ENCODE measurements at regions not wholly inside any gene's neighbourhood (a gene's known extent, or its start where the extent isn't known, plus 50 kb on each side); places are given as distances from the start of the nearest gene placed in this dataset.
"Not testable (repeated sequence)": the region's sequence is repeated elsewhere in the genome, so short reads cannot be mapped to it uniquely, and the experiment has no call there.

- no peaks in the 10 kb centered on the region for H3K9me3 ChIP-seq (ENCODE audit: control insufficient read depth, low read length)
- no peak for DNase-seq
- no peaks in the 10 kb centered on the region for H3K27me3 ChIP-seq (replicated peaks; ENCODE audit: control insufficient read depth, insufficient read depth, low read length, poor library complexity, severe bottlenecking)
Measured at GRCh38 chr22:19654338-19654987, 59.8 kb upstream of the SEPTIN5 start.

DNA sequence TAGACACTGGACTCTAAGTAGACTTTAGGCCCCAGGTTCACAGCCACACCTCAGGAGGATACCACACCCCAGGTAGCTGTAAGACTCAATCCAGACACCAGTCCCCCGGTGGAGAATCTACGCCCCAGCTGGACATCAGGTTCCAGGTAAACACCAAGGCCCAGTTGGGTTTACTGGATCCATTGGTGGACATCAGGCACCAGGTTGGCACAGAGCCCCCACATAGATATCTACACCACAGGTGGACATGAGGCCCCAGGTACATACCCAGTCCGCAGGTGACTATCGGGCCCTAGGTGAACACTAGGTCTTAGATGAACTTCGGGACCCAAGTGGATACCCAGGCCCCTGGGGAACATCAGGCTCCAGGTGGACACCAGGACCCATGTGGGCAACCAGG, 58.9 kb upstream of the SEPTIN5 start:
- H3K4me3 ChIP-seq (ENCODE audit: insufficient read depth, low read depth, low read length, poor library complexity, severe bottlenecking), result no peak overlapping the region
- H3K36me3 ChIP-seq (ENCODE audit: control insufficient read depth, insufficient read depth, low read length), result no peaks in the 10 kb centered on the region
- DNase-seq, result no peak
- no peaks in the 10 kb centered on the region for H3K4me1 ChIP-seq (ENCODE audit: control insufficient read depth, insufficient read depth, low read length, poor library complexity, severe bottlenecking)
- H3K27ac ChIP-seq (ENCODE audit: insufficient read depth, low read length, poor library complexity, severe bottlenecking), result no peak overlapping the region
- no peaks in the 10 kb centered on the region for H3K27me3 ChIP-seq (replicated peaks; ENCODE audit: control insufficient read depth, insufficient read depth, low read length, poor library complexity, severe bottlenecking)
- H3K9me3 ChIP-seq (ENCODE audit: control insufficient read depth, low read length), result no peaks in the 10 kb centered on the region

More at GRCh38 chr22:19654338-19654987, 59.8 kb upstream of the SEPTIN5 start:
- Histone ChIP-seq H3K4me1 (ENCODE audit: control insufficient read depth, insufficient read depth, low read length, poor library complexity, severe bottlenecking) (no peaks in the 10 kb centered on the region), H3K36me3 (ENCODE audit: control insufficient read depth, insufficient read depth, low read length) (no peaks in the 10 kb centered on the region), H3K4me3 (ENCODE audit: insufficient read depth, low read depth, low read length, poor library complexity, severe bottlenecking) (no peak overlapping the region), H3K27ac (ENCODE audit: insufficient read depth, low read length, poor library complexity, severe bottlenecking) (no peak overlapping the region)

DNA sequence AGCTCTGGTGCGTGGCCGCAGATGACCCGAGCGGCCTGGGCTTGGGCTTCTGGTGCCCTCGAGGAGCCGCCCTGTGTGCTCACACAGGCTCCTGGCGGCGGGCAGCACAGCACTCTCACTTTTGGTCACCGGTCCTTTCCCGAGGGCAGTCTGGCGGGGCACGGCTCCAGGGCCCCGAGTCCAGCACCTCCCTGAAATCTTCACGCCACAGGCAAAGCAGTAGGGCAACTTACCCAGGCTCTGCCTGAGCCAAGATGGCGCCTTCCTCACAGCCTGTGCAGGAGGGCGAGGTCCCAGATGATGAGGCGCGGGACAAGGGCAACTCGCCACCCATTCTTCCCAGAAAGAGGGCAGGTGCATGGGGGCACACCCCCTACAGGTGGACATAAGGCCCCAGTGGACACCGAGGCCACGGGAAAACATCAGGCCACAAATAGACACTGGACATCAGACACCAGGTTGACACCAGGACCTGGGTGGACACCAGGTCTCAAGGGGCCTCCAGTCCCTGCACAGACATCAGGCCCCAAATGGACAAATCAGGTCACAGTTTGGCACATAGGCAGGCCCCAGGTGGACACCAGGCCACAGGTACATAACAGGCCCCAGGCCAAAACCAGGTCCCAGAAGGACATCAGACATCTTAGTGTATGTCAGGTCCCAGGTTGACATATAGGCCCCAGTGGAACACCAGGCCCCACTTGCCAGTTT, 57.6 kb upstream of the SEPTIN5 start:
- Histone ChIP-seq H3K4me1 (ENCODE audit: control insufficient read depth, insufficient read depth, low read length, poor library complexity, severe bottlenecking) (no peaks in the 10 kb centered on the region), H3K9me3 (ENCODE audit: control insufficient read depth, low read length) (no peaks in the 10 kb centered on the region), H3K27me3 (replicated peaks; ENCODE audit: control insufficient read depth, insufficient read depth, low read length, poor library complexity, severe bottlenecking) (no peaks in the 10 kb centered on the region), H3K27ac (ENCODE audit: insufficient read depth, low read length, poor library complexity, severe bottlenecking) (no peak overlapping the region), H3K36me3 (ENCODE audit: control insufficient read depth, insufficient read depth, low read length) (no peaks in the 10 kb centered on the region), H3K4me3 (ENCODE audit: insufficient read depth, low read depth, low read length, poor library complexity, severe bottlenecking) (no peak overlapping the region)
- no peak for DNase-seq

DNA sequence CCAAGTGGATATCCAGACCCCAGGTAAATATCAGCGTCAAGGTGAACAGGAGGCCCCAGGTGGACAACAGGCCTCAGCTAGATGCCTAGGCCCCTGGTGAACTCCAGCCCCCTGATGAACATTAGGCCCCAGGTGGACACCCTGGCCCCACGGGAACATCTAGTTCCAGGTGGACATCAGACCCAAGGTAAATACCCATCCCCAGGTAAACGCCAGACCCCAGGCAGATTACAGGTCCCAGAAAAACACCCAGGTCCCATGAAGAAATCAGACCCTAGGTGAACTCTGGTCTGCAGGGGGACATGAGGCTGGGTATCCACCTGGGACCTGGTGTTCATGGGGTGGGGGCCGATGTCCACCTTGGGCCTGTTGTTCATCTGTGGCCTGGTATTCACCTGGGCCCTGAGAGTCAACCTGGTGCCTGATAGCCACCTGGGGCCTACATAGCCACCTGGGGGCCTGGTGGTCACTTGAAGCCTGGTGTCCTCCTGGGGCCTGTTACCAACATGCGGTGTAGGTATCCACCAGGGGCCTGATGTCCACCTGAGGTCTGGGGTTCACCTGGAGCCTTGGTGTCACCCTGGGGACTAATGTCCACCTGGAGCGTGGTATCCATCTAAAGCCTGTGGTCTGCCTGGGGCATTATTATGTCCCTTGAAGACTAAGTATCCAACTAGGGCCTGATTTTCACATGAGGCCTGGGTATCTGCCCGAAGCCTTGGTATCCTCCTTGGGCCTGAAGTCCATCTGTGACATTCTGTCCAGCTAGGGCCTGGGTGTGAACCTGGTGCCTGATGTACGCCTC, 56.8 kb upstream of the SEPTIN5 start:
- DNase-seq, result no peak
- Histone ChIP-seq H3K4me3 (ENCODE audit: insufficient read depth, low read depth, low read length, poor library complexity, severe bottlenecking) (no peak overlapping the region), H3K9me3 (ENCODE audit: control insufficient read depth, low read length) (no peaks in the 10 kb centered on the region), H3K4me1 (ENCODE audit: control insufficient read depth, insufficient read depth, low read length, poor library complexity, severe bottlenecking) (no peaks in the 10 kb centered on the region), H3K27me3 (replicated peaks; ENCODE audit: control insufficient read depth, insufficient read depth, low read length, poor library complexity, severe bottlenecking) (no peaks in the 10 kb centered on the region), H3K27ac (ENCODE audit: insufficient read depth, low read length, poor library complexity, severe bottlenecking) (no peak overlapping the region), H3K36me3 (ENCODE audit: control insufficient read depth, insufficient read depth, low read length) (no peaks in the 10 kb centered on the region)

DNA sequence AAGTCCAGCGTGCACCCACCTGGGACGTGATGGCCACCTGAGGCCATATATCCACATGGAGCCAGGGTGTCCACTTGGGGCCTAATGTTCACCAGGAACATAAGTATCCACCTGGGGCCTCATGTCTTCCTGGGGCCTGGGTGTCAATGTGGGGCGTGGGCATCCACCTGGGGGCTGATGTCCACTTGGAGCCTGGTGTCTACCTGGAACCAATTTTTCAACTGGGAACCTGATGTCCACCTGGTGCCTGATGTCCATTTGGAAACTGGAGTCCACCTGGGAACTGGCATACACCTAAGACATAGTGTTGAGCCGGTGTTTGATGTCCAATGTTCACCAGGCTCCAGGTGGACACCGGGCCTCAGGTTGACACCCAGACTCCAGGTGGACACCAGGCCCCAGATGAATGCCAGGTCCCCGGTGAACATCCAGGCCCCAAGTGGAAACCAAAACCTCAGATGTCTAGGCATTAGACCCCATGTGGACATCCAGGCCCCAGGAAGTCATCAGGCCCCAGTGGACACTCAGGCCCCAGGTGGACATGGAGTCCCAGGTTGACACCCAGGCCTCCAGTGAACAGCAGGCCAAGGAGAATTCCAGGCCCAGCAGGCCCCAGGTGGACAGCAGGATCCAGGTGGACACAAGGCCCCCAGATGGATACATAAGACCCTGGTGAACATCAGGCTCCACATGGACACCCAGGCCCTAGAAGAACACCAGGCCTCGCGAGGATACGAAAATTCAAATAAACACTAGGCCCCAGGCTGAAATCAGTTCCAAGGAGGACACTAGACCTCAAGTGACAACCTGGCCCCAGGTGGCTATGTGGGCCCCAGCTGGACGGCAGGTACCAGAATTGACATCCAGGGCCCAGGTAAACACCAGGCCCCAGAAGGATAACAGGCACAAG, 56.0 kb upstream of the SEPTIN5 start:
- Histone ChIP-seq H3K27ac (ENCODE audit: insufficient read depth, low read length, poor library complexity, severe bottlenecking) (no peak overlapping the region), H3K36me3 (ENCODE audit: control insufficient read depth, insufficient read depth, low read length) (no peaks in the 10 kb centered on the region), H3K4me3 (ENCODE audit: insufficient read depth, low read depth, low read length, poor library complexity, severe bottlenecking) (no peak overlapping the region)

GRCh38 chr22:19658967-19659804, 55.1 kb upstream of the SEPTIN5 start:
- DNase-seq, result no peak
- Histone ChIP-seq H3K27me3 (replicated peaks; ENCODE audit: control insufficient read depth, insufficient read depth, low read length, poor library complexity, severe bottlenecking) (no peaks in the 10 kb centered on the region), H3K4me1 (ENCODE audit: control insufficient read depth, insufficient read depth, low read length, poor library complexity, severe bottlenecking) (no peaks in the 10 kb centered on the region), H3K36me3 (ENCODE audit: control insufficient read depth, insufficient read depth, low read length) (no peaks in the 10 kb centered on the region), H3K27ac (ENCODE audit: insufficient read depth, low read length, poor library complexity, severe bottlenecking) (no peak overlapping the region), H3K9me3 (ENCODE audit: control insufficient read depth, low read length) (no peaks in the 10 kb centered on the region), H3K4me3 (ENCODE audit: insufficient read depth, low read depth, low read length, poor library complexity, severe bottlenecking) (no peak overlapping the region)

More for the DNA sequence above, 56.0 kb upstream of the SEPTIN5 start:
- Histone ChIP-seq H3K9me3 (ENCODE audit: control insufficient read depth, low read length) (no peaks in the 10 kb centered on the region), H3K27me3 (replicated peaks; ENCODE audit: control insufficient read depth, insufficient read depth, low read length, poor library complexity, severe bottlenecking) (no peaks in the 10 kb centered on the region), H3K4me1 (ENCODE audit: control insufficient read depth, insufficient read depth, low read length, poor library complexity, severe bottlenecking) (no peaks in the 10 kb centered on the region)
- DNase-seq, result no peak

DNA sequence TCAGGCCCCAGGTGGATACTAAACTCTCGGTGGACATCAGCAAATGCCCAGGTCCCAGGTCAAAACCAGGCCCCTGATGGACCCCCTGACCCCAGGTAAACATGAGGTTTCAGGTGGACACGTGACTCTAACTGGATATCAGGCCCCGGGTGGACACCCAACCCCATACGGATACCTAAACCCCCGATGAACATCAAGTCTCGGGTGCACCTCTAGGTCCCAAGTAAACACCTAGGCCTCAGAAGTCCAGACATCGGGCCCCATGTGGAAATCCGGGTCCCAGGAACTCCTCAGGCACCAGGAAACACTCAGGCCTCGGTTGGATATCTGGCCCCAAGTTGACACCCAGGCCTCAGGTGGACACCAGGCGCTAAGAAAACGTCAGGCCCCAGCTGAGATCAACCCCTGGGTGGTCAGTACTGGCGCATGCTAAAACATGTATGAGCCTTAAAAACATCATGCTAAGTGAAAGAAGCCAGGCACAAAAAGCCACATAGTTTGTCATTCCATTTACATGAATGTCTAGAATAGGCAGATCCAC, 54.4 kb upstream of the SEPTIN5 start:
- Histone ChIP-seq H3K27ac (ENCODE audit: insufficient read depth, low read length, poor library complexity, severe bottlenecking) (no peak overlapping the region), H3K4me3 (ENCODE audit: insufficient read depth, low read depth, low read length, poor library complexity, severe bottlenecking) (no peak overlapping the region), H3K9me3 (ENCODE audit: control insufficient read depth, low read length) (no peaks in the 10 kb centered on the region), H3K4me1 (ENCODE audit: control insufficient read depth, insufficient read depth, low read length, poor library complexity, severe bottlenecking) (no peaks in the 10 kb centered on the region), H3K27me3 (replicated peaks; ENCODE audit: control insufficient read depth, insufficient read depth, low read length, poor library complexity, severe bottlenecking) (no peaks in the 10 kb centered on the region), H3K36me3 (ENCODE audit: control insufficient read depth, insufficient read depth, low read length) (no peaks in the 10 kb centered on the region)
- DNase-seq, result no peak

DNA sequence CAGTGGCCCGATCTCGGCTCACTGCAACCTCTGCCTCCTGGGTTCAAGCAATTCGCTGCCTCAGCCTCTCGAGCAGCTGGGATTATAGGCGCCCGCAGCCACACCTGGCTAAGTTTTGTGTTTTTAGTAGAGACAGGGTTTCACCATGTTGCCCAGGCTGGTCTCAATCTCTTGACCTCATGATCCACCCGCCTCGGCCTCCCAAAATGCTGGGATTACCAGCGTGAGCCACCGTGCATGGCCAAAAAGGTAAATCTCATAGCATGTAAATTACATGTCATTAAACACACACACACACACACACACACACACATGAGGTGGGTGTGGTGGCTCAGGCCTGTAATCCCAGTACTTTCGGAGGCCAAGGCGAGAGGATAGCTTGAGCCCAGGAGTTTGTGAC, 53.7 kb upstream of the SEPTIN5 start:
- not testable (repeated sequence) for H3K36me3 ChIP-seq (ENCODE audit: control insufficient read depth, insufficient read depth, low read length); H3K4me3 ChIP-seq (ENCODE audit: insufficient read depth, low read depth, low read length, poor library complexity, severe bottlenecking); DNase-seq; H3K27me3 ChIP-seq (replicated peaks; ENCODE audit: control insufficient read depth, insufficient read depth, low read length, poor library complexity, severe bottlenecking); H3K27ac ChIP-seq (ENCODE audit: insufficient read depth, low read length, poor library complexity, severe bottlenecking); H3K9me3 ChIP-seq (ENCODE audit: control insufficient read depth, low read length); H3K4me1 ChIP-seq (ENCODE audit: control insufficient read depth, insufficient read depth, low read length, poor library complexity, severe bottlenecking)

DNA sequence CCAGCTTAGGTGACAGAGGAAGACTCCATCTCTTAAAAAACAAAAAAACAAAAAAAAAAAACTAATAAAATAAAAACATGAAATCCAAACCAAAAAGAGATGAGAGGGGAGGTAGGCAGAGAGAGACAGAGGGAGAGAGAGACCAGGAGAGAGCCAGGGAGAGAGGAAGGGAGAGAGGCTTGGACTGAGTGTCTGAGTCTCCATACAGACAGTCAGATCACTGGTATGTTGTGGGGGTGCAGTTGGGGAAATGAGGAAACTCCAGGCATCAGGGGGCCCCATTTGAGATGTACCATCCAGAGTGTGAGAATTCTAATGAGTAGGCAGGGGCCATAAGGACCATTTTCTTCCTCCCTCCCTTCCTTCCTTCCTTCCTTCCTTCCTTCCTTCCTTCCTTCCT, 53.1 kb upstream of the SEPTIN5 start:
- no peaks in the 10 kb centered on the region for H3K27me3 ChIP-seq (replicated peaks; ENCODE audit: control insufficient read depth, insufficient read depth, low read length, poor library complexity, severe bottlenecking)
- H3K4me3 ChIP-seq (ENCODE audit: insufficient read depth, low read depth, low read length, poor library complexity, severe bottlenecking), result no peak overlapping the region
- H3K9me3 ChIP-seq (ENCODE audit: control insufficient read depth, low read length), result no peaks in the 10 kb centered on the region
- H3K27ac ChIP-seq (ENCODE audit: insufficient read depth, low read length, poor library complexity, severe bottlenecking), result no peak overlapping the region
- H3K36me3 ChIP-seq (ENCODE audit: control insufficient read depth, insufficient read depth, low read length), result no peaks in the 10 kb centered on the region
- DNase-seq, result no peak
- no peaks in the 10 kb centered on the region for H3K4me1 ChIP-seq (ENCODE audit: control insufficient read depth, insufficient read depth, low read length, poor library complexity, severe bottlenecking)
